GF-D8 (cell line): ENCODE measurements at regions not wholly inside any gene's neighbourhood (a gene's known extent, or its start where the extent isn't known, plus 50 kb on each side); places are given as distances from the start of the nearest gene placed in this dataset.
A peak's percentile ranks its signal among the peaks of the same experiment; 100 is the strongest.
"Not testable (repeated sequence)": the region's sequence is repeated elsewhere in the genome, so short reads cannot be mapped to it uniquely, and the experiment has no call there.

ENCODE experiments used
- DNase-seq: peaks from one replicate; lab custom pipeline; 2025; lab: John Stamatoyannopoulos, UW

DNA sequence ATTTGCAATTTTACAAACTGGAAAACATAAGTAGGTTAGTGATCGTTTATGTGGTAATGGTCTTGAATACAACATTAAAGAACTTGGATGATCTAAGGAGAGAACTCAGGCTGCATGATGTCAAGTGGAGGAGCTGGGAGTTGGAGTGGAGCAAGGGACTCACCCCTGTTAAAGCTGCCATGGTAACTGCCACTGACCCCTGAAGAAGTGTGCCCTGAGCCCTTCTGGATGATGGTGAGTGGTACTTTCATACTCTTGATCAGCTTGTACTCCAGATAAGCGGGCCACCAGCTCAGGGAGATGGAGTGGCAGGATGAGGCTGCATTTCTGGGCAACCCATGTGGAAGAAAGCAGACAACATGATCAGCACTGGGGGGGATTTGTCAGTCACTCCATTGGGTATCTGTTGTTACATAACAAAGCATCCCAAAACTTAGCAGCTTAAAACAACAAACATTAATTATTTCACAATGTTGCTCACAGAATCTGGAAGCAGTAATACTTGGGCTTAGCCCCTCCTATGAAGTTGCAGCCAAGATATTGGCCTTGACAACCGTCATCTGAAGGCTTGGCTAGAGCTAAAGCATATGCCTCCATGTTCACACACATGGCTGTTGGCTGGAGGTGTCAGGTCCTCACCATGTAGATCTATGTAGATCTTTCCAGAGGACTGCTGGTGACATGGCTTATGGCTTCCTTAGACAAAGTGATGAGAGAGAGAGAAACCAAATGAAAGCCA lies 213.8 kb downstream of the DUSP10 start:
- no peak for DNase-seq

DNA sequence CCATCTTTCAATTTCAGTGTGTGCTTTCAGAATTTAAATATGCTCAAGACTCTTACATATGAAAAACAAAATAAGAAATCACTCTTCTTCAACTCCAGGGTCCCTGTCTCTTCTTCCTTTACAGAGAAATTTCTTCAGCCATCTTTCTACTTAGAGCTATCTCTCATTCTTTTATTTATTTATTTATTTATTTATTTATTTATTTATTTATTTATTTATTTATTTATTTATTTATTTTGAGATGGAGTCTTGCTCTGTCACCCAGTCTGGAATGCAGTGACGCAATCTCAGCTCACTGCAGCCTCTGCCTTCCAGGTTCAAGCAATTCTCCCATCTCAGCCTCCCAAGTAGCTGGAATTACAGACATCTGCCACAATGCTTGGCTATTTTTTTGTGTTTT lies 211.7 kb downstream of the DUSP10 start:
- not testable (repeated sequence) for DNase-seq

DNA sequence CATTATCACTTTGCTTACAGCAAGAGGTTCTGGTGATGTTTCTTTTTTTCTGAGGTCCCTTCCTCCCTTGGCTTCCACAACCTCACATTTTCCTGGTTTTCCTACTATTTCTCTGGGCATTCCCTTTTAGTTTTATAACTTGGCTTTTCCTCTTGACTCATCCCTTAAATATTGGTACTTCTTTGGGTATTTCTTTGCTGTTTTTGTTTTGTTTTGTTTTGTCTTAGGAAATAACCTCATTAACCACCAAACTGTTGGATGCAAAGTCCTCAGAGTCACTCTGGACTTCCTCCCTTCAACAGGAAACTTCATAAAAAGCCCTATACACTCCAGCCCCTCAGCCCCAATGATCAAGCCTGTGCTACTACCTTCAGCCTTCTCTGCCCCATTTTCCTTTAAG lies 211.1 kb downstream of the DUSP10 start:
- no peak for DNase-seq

DNA sequence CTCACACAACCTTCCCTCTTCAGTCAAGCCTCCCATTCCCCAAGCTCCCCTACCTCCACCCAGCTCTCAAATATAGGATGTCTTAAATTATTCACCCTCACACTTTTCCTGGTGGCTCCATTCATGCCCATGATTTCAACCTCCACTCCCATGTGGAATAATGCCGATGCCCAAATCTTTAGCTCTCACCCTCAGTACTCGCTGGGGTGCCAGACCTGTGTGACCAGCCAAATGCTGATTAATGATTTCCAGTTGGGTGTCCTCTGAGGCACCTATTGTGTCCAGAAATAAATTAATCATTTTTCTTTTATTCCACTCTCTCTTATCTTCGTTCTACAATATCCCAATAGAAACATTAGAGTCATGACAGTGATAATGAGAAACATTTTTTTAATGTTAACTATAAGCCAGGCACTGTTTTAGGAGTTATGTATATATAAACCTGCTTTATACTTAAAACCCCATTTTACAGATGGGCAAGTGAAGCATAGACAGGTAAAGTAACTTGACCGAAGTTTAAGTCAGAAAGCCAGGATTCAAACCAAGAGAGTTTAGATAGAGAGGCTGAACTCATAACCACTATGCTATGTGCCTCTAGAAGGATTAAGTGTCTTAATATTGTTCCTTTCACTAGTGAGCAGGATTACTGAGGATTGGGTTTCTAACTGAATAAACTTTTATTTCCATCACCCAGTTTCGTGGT lies 209.7 kb downstream of the DUSP10 start:
- DNase-seq = no peak

DNA sequence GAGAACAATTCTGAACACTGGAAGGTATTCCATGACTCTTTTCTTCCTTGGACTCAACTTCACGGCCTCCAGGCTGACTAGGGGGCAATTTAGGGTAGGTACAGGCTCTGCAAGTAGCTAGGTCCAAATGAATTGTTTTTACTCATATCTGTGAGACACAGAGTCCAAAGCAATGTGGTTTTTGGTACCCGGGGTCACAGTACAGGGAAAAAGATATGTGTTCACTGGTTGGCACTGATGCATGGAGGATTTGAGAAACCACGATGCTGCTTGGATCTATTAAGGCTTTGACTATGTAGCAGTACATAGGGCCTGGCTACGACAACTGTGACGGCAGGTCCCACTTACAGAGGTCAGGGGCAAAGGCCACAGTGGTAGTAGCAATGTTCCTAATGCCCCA lies 200.6 kb downstream of the DUSP10 start:
- no peak for DNase-seq

DNA sequence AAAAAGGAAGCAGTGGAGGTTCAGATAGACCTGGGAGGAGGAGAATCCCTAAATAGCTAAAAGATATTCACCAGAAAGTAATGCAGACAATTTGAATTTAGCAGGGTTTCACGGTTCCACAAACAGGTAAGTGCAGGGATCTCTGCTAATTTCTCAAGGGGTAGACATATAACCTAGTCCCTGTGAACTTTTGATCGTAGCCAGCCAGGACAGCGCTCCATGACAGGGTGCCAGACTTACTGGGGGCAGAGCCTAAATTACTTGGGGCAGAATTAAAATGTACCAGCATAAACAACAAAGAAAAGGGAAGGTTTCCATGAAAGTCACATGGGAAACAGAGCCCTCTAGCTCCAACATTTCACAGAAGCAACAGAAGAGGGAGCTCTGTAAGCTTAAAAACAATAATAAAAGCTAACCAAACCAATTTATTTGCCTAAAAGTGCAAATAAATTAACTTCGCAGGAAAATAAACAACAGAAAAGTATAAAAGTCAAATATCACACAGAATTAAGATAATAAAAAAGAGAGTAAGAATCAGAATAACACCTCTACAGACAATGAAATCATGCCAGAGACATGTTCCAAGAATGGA lies 198.3 kb downstream of the DUSP10 start:
- DNase-seq = no peak

DNA sequence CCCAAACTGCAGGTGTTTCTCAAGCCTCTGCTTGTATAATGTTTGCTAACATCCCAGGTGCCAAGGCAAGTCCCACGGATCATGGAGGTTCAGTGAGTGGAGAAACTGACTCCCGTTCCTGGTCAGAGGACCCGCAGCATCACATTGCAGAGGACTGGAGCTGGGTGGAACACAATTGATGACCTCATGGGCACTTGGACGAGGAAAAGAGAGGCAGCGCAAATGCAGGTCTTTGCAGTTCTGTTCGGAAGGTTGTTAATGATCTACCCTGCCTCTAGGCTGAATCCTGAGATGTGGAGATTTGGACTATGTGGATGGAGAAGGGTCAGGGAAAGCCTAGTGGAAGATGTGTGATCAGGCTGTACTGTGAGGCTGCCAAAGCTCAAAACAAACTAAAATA lies 192.9 kb downstream of the DUSP10 start:
- DNase-seq = no peak

DNA sequence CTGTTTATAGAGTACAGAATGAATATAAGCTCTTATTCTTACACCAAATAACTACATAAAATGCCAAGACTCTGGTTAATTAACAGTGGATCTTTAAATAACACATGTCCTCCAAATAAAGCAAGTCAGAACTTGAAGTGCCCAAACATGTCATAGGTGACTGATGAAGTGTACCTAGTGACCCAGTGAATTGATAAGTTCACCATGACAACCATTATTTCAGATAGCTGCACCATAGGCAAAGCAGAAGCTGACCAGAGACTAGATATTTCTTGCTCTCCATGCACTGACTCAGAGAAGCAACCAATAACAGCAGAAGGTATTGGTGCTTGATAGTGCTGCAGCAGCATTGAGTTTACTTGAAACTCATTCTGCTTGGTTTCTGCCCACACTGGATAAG lies 192.1 kb downstream of the DUSP10 start:
- DNase-seq = no peak

DNA sequence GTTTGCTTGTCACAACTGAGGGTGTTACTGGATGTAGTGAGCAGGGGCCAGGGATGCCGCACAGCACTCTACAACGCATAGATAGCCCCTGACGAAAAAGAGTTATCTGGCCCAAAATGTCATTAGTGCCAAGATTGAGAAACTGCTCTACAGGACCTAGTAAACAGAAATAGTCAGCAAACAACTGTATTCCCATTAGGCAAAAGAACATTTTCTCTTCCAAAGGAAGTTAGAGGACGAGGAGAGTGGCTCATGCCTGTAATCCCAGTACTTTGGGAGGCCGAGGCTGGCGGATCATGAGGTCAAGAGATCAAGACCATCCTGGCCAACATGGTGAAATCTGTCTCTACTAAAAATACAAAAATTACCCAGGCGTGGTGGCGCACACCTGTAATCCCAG lies 189.1 kb downstream of the DUSP10 start:
- not testable (repeated sequence) for DNase-seq

DNA sequence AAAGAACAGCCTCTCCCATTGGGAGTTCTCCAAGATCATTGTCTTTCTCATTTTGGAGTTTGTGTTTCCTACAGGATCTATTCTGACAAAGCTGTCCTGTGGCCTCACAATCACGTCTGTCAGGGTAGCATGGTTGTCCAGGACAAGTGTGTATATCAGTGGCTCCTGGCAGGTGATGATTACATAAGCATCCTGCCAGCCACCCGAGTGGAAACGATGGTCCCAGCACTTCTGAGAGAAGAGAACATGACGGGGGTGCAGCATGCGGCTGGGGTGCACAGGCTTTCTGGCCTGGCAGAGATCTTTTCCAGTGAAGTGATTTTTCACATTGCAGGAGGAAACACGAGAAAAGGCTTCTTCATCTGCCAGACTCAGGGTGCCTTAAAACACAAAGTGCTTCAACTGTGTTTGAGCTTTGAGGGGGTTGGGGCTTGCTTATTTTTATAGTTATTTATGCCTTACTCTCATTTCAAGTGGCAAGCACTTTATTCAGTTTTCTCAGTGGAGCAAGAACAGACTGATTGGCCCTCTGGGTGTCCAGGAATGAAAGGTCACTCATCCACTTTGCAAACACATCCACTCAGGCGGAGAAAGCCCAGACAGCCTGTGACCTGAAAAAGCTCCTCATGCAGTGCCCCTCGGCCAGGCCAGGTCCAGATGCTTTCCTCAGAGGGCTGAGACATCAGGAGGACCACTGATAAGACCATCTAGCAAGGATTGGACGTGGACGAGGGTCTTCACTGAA lies 186.0 kb downstream of the DUSP10 start:
- DNase-seq = no peak

DNA sequence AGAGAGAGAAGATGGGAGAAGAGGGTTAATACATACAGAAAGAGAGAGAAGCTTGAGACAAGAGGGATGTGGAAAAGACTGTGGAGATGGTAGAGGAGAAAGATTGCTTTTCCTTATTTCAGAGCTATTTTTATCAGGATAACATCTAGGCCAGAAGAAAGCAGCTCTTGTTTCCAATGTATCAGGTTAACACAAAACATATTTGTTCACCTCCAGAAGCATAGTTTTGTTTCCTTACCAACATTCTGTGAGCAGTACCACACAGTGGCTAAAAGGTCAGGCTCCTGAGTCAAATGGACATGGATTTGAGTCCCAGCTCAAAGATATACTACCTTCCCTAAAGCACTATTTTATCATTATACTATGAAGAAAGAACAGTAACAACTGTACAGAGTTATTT lies 185.5 kb downstream of the DUSP10 start:
- no peak for DNase-seq

DNA sequence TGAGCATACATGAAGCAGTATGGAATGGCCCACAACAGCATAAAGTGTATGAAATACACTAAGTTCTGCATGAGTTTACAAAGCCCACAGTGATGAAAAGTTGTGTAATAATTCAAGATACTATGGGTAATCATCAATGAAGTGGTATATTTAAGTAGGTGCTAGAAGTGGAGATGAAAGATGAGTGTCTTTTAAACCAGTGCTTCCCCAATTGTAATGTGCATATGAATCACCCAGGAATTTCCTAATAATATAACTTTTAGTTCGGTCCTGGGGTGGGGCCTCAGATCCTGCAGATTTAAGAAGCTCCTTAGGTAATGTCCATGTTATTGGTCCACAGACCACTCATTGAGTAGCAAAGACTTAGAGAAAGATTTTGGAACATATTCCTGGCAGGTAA lies 184.9 kb downstream of the DUSP10 start:
- no peak for DNase-seq

DNA sequence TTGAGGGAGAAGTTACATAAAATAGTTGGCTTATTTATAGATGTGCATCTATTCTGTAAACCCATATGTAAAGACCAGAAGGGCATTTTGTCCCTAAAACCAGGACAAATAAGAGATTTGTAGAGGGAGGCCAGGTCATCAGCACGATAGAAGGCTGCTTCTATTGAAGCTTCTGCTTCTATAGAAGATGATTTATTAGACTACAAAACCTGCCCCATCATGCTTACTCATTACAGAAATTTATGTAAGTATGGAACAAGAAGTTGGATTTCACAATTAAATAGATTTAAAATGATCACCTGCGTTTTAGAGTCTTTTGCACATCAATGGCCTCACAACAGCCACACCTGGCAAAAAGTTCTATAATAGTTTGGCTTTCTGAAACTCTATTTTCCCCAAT lies 183.5 kb downstream of the DUSP10 start:
- DNase-seq = no peak

DNA sequence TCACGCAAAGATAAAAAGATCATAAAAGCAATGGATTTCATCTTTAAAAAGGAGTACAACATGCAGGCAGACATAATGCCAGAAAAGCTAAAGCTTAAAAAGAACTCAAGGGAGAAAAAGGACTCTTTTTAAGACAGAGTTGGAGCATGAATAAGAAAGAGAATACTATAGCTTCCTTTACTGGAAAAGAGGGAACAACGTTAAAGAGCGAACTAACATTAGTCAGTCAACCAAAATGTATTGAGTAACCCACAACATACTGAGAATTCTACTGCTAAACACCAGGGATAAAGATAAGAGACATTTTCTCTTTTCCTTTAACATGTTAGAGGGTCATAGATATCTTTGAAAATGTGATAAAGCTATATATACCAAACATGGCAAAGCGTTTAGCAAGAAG lies 182.0 kb downstream of the DUSP10 start:
- DNase-seq = no peak

DNA sequence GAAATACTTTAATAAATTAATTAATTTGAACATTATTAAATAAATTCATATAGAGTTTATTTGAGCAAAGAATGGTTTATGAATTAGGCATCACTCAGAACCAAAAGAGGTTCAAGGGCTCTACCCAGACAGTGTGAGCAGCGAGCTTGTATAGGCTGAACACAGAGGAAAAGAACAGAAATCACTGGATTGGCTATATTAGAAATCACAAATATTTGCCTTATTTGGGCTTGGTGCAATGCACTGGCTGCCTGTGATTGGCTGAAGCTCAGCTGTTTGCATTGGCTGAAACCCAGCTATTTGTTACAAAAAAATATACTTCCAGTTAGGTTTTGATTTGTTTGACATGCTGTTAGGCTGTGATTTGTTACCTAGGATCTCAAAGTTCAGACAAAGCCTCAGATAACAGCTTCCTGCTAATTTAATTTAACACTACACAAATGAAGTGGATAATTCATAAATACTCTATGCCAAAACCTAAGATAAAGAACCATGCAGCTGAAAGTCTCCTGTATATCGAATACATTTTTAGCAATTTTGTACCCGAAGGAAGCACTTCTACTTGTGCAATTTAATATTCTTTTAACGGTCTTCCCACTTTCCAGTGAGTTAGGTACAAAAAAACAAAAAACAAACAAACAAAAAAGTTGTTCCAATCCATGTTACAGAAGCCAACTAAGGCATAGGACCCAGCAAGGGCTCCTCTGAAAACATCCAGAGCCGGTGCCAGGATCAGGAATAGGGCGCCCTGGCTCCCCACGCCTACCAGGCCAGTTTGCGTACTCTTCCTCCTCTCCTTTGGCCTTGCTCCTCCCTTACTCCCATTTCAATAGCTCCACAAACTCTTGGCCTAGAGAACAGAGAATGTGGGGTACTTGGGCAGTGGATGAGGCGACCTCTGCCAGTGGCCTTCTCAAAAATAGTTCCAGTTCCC lies 179.1 kb downstream of the DUSP10 start:
- no peak for DNase-seq

DNA sequence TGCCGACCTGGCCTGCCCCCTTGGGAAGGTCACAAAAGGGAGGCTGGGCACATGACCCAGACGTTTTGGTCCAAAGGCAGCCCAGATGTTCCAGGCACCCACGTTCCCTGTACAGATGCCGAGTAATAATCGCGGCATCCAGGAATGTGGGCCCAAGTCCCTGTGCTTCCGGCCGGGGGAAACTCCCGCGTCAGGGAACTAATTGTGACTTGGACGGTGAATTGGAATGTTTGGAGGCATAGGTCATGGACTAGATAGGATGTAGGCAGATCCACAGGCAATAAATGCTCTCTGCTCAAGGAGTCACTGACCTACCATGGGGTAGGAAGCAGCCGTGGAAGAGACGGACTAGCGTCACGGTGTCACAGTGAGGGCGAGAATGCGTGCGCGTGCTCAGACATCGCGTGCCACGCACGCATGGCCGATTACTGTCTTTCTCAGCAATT lies 178.4 kb downstream of the DUSP10 start:
- DNase-seq = no peak

DNA sequence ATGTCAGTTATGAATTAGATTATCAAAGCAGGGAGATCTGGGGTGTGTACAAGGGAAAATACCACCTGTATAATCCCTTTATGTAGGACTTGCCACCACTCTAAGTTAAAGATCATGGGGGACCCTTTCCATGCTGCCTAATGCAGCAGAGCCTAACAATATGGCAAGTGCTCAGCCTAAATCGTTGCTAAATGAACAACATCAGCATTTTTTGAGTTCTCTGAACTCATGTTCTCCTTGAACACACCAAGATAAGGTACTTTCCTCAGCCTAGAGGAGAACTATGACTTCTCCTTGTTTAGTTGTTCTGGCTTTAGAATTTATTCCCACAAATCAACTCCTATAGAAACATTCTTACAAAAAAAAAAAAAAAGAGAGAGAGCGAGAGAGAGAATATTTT lies 177.0 kb downstream of the DUSP10 start:
- no peak for DNase-seq

DNA sequence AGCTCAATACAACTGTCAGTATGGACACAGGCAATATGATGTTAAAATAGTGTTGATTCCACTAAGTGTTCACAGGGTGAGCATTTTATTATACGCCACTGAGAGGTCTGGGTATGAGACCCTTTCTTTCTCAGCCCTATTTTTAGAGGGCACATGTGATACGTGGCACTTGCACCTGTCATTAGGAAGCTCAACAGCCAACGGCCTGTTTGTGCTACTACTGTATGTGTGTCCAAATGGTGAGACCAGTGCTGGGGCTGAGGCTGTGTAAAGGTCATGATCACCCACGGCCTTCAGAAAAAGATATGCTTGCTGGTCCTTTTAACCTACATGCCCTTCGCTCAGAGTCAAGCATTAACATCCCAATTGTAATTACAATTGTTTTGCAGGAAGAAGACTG lies 176.2 kb downstream of the DUSP10 start:
- no peak for DNase-seq

DNA sequence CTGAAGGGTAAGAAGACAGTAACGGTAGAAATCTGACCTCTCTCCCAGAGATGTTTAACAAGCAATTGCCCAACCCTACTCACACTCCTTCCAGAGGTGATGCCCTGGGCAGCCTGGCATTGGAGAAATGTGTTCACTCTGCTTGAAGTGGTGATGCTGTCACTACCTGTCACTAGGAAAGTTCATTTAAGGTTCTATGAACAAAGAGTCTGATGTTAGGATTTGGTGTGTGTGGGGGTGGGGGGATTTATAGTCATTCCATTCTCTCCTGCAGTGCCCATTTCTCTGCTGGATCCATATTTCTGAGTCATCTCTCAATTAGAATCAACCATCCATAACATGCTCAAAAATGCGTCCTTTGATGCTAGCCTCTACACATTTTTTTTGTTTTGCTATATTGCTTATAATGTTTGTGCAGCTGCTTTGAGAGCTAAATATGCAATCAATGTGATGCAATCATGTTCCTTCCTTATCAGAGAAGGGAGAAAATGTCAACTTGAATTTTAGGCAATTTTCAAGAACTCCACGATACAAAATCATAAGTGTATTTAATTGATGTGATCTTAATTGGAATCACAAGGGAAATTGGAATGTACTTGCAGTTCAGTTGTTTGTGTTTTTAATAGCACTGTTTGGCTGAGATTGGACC lies 173.9 kb downstream of the DUSP10 start:
- DNase-seq = peak; percentile 5

DNA sequence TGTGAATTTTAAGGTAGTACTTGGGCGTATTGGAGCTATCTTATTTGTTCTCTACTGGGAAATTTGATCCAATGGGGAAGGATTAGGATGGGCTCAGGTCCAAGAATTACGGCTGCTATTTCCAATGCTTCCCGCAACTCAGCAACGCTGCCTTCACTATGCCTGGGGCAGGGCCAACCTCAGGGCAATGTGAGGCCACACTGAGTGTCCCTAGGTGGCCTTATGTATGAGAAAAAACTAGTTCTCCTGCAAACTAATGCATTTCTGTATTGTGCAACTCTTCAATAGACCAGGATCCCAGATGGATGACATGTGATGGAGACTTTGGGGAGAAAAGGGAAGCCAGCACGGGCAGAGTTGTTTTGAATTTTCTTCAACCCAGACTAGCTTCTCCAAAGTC lies 168.1 kb downstream of the DUSP10 start:
- DNase-seq = no peak

DNA sequence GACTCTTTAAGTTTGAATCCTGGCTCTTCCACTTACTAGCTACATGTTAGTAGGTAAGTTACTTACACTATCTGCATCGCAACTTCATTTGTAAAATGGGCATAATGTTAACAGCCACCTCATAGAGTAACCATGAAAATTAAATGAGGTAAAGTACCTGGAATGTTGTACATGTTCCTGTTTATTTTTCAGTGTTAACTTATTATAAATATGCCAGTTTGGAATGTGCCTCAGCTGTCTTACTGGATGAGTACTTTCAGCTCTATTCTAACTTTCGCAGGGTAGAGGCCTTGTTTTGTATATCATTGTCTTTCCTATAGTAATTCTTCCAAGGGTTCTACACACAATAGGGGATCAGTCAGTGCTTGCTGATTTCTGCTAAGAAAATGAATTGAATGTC lies 167.4 kb downstream of the DUSP10 start:
- no peak for DNase-seq
